ENCODE measurements at regions not wholly inside any gene's neighbourhood (a gene's known extent, or its start where the extent isn't known, plus 50 kb on each side); places are given as distances from the start of the nearest gene placed in this dataset.

DNA sequence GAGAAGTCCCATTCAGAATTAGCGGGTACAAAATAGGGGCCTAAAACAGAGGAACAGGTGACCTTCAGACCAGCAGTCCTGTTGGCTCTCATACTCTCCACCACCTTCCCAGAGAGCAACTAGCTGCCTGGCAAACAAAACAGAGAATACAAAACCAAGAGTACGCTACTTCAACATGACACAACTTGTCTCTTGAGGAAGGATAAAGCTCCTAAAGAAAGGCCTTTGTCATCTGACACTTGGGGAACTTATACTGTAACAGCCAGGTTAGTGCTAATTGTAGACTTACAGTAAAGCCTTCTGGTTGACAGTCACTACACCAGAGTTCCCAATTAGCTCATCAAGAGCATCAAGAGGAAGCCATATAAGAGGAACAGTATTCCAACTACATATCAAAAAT, 282.1 kb upstream of the NT5C1B start:
- 96% methylated on average over 2 of the region's 2 CpGs for WGBS

DNA sequence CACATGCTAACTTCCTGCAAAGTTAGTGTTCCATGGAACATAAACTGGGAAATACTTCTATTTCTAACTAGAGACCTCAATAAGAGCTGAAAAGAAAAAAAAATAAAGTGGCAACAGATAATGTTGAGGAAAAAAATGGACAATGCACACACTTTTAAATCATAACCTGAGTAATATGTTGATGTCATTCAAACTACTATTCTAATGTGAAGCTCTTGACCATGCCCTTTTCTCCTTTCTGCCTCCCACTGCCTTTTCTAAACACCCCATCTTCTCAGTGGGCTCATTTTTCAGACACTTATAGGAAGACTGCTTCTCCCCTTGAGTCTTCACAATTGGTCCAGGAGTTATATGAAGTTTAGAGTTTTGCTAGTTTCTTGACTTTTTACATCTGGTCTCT, 280.9 kb upstream of the NT5C1B start:
- H3K36me3 ChIP-seq (ENCODE audit: control insufficient read depth in 4 of 4, insufficient read depth in 3 of 4, low read depth in 1 of 4, low read length in 3 of 4), result no peaks in the 10 kb centered on the region
- TF ChIP-seq JUND (IDR thresholded peaks at IDR 0.05) (no peak), NR2F2 (IDR thresholded peaks at IDR 0.05) (no peak), FOXA2 (IDR thresholded peaks at IDR 0.05) (no peak), HNF4G (IDR thresholded peaks at IDR 0.05) (no peak), GABPA (IDR thresholded peaks at IDR 0.05 in 1 of 2, conservative IDR thresholded peaks at IDR 0.05 in 1 of 2) (no peak)
- TF ChIP-seq, protein P1, sequence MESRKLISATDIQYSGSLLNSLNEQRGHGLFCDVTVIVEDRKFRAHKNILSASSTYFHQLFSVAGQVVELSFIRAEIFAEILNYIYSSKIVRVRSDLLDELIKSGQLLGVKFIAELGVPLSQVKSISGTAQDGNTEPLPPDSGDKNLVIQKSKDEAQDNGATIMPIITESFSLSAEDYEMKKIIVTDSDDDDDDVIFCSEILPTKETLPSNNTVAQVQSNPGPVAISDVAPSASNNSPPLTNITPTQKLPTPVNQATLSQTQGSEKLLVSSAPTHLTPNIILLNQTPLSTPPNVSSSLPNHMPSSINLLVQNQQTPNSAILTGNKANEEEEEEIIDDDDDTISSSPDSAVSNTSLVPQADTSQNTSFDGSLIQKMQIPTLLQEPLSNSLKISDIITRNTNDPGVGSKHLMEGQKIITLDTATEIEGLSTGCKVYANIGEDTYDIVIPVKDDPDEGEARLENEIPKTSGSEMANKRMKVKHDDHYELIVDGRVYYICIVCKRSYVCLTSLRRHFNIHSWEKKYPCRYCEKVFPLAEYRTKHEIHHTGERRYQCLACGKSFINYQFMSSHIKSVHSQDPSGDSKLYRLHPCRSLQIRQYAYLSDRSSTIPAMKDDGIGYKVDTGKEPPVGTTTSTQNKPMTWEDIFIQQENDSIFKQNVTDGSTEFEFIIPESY (IDR thresholded peaks at IDR 0.05), result no peak
- TF ChIP-seq, protein P2, sequence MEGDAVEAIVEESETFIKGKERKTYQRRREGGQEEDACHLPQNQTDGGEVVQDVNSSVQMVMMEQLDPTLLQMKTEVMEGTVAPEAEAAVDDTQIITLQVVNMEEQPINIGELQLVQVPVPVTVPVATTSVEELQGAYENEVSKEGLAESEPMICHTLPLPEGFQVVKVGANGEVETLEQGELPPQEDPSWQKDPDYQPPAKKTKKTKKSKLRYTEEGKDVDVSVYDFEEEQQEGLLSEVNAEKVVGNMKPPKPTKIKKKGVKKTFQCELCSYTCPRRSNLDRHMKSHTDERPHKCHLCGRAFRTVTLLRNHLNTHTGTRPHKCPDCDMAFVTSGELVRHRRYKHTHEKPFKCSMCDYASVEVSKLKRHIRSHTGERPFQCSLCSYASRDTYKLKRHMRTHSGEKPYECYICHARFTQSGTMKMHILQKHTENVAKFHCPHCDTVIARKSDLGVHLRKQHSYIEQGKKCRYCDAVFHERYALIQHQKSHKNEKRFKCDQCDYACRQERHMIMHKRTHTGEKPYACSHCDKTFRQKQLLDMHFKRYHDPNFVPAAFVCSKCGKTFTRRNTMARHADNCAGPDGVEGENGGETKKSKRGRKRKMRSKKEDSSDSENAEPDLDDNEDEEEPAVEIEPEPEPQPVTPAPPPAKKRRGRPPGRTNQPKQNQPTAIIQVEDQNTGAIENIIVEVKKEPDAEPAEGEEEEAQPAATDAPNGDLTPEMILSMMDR (IDR thresholded peaks at IDR 0.05; ENCODE audit: low read depth, low read length, missing input control), result no peak
- peaks cover 0 to 3% (median 1%) of the 10 kb centered on the region in 4 donors for H3K4me1 ChIP-seq (ENCODE audit: control insufficient read depth in 4 of 4, insufficient read depth in 4 of 4, low read length in 3 of 4)
- DNase-seq (ENCODE audit: low spot score), result no peak
- H3K27ac ChIP-seq (ENCODE audit: low read depth in 1 of 2, low read length in 2 of 2), result no peak overlapping the region
- H3K27me3 ChIP-seq (ENCODE audit: control insufficient read depth in 4 of 4, insufficient read depth in 4 of 4, low read length in 3 of 4), result no peaks in the 10 kb centered on the region
- H3K9ac ChIP-seq (ENCODE audit: low read depth in 1 of 2, low read length in 2 of 2), result no peak overlapping the region
- H3K9me3 ChIP-seq (ENCODE audit: control insufficient read depth in 4 of 4, low read length in 3 of 4), result no peaks in the 10 kb centered on the region
- H3K4me3 ChIP-seq (ENCODE audit: low read depth in 1 of 3, low read length in 3 of 3), result no peak overlapping the region

More for the DNA sequence above, 282.1 kb upstream of the NT5C1B start:
- no peak for TF ChIP-seq HNF4G (IDR thresholded peaks at IDR 0.05)
- TF ChIP-seq TAF1 (conservative IDR thresholded peaks at IDR 0.05), result no peak
- no peak for TF ChIP-seq YY1 (IDR thresholded peaks at IDR 0.05)
- no peak for TF ChIP-seq NR2F2 (IDR thresholded peaks at IDR 0.05)
- TF ChIP-seq RAD21 (IDR thresholded peaks at IDR 0.05), result no peak
- TF ChIP-seq, protein P3, sequence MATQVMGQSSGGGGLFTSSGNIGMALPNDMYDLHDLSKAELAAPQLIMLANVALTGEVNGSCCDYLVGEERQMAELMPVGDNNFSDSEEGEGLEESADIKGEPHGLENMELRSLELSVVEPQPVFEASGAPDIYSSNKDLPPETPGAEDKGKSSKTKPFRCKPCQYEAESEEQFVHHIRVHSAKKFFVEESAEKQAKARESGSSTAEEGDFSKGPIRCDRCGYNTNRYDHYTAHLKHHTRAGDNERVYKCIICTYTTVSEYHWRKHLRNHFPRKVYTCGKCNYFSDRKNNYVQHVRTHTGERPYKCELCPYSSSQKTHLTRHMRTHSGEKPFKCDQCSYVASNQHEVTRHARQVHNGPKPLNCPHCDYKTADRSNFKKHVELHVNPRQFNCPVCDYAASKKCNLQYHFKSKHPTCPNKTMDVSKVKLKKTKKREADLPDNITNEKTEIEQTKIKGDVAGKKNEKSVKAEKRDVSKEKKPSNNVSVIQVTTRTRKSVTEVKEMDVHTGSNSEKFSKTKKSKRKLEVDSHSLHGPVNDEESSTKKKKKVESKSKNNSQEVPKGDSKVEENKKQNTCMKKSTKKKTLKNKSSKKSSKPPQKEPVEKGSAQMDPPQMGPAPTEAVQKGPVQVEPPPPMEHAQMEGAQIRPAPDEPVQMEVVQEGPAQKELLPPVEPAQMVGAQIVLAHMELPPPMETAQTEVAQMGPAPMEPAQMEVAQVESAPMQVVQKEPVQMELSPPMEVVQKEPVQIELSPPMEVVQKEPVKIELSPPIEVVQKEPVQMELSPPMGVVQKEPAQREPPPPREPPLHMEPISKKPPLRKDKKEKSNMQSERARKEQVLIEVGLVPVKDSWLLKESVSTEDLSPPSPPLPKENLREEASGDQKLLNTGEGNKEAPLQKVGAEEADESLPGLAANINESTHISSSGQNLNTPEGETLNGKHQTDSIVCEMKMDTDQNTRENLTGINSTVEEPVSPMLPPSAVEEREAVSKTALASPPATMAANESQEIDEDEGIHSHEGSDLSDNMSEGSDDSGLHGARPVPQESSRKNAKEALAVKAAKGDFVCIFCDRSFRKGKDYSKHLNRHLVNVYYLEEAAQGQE (IDR thresholded peaks at IDR 0.05), result no peak
- TF ChIP-seq, protein P4, sequence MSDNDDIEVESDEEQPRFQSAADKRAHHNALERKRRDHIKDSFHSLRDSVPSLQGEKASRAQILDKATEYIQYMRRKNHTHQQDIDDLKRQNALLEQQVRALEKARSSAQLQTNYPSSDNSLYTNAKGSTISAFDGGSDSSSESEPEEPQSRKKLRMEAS (IDR thresholded peaks at IDR 0.05), result no peak
- TF ChIP-seq, protein P2 (IDR thresholded peaks at IDR 0.05; ENCODE audit: low read depth, low read length, missing input control), result no peak
- no peak for TF ChIP-seq SP1 (IDR thresholded peaks at IDR 0.05)
- no peak for TF ChIP-seq RXRA (IDR thresholded peaks at IDR 0.05)
- no peak for TF ChIP-seq FOXA1 (IDR thresholded peaks at IDR 0.05)
- H3K27me3 ChIP-seq (ENCODE audit: control insufficient read depth in 4 of 4, insufficient read depth in 4 of 4, low read length in 3 of 4), result no peaks in the 10 kb centered on the region
- no peaks in the 10 kb centered on the region for H3K9me3 ChIP-seq (ENCODE audit: control insufficient read depth in 4 of 4, low read length in 3 of 4)
- no peak overlapping the region for H3K9ac ChIP-seq (ENCODE audit: low read depth in 1 of 2, low read length in 2 of 2)
- no peaks in the 10 kb centered on the region for H3K36me3 ChIP-seq (ENCODE audit: control insufficient read depth in 4 of 4, insufficient read depth in 3 of 4, low read depth in 1 of 4, low read length in 3 of 4)
- peaks cover 0 to 3% (median 1%) of the 10 kb centered on the region in 4 donors for H3K4me1 ChIP-seq (ENCODE audit: control insufficient read depth in 4 of 4, insufficient read depth in 4 of 4, low read length in 3 of 4)
- no peak for DNase-seq (ENCODE audit: low spot score)
- no peak overlapping the region for H3K27ac ChIP-seq (ENCODE audit: low read depth in 1 of 2, low read length in 2 of 2)
- no peak overlapping the region for H3K4me3 ChIP-seq (ENCODE audit: low read depth in 1 of 3, low read length in 3 of 3)

All from liver (tissue), 8 donors.